ENCODE measurements at regions not wholly inside any gene's neighbourhood (a gene's known extent, or its start where the extent isn't known, plus 50 kb on each side); places are given as distances from the start of the nearest gene placed in this dataset.

DNA sequence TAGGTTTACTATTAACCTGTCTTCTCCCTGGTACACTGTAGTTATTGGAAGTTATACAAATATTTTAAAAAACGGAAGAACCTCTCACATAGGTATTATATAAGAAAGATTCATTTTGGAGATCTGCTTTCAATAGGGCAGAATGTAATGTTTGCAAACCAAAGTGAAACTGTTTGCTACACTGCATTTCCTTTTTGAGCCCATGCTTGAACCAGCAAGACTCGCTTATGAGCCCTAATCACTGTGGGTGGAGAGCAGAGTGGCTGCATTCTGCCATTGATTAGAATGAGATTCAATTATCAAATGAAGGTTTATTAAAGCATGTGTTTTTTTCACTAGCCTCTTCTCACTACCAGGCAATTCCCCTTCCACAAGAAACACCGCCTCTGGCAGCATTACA, 589.7 kb downstream of the CDH11 start:
- TF ChIP-seq POLR2AphosphoS5 (IDR thresholded peaks at IDR 0.05) (no peak), SMC3 (conservative IDR thresholded peaks at IDR 0.05; ENCODE audit: poor library complexity) (no peak), MXI1 (conservative IDR thresholded peaks at IDR 0.05; ENCODE audit: poor library complexity, severe bottlenecking) (no peak), RAD21 (conservative IDR thresholded peaks at IDR 0.05) (no peak), TAF1 (IDR thresholded peaks at IDR 0.05; ENCODE audit: low read depth) (no peak), EP300 (conservative IDR thresholded peaks at IDR 0.05; ENCODE audit: poor library complexity, severe bottlenecking) (no peak), EZH2 (IDR thresholded peaks at IDR 0.05; ENCODE audit: borderline replicate concordance, insufficient read depth, low read length, poor library complexity, severe bottlenecking) (no peak)
- TF ChIP-seq, protein P1, sequence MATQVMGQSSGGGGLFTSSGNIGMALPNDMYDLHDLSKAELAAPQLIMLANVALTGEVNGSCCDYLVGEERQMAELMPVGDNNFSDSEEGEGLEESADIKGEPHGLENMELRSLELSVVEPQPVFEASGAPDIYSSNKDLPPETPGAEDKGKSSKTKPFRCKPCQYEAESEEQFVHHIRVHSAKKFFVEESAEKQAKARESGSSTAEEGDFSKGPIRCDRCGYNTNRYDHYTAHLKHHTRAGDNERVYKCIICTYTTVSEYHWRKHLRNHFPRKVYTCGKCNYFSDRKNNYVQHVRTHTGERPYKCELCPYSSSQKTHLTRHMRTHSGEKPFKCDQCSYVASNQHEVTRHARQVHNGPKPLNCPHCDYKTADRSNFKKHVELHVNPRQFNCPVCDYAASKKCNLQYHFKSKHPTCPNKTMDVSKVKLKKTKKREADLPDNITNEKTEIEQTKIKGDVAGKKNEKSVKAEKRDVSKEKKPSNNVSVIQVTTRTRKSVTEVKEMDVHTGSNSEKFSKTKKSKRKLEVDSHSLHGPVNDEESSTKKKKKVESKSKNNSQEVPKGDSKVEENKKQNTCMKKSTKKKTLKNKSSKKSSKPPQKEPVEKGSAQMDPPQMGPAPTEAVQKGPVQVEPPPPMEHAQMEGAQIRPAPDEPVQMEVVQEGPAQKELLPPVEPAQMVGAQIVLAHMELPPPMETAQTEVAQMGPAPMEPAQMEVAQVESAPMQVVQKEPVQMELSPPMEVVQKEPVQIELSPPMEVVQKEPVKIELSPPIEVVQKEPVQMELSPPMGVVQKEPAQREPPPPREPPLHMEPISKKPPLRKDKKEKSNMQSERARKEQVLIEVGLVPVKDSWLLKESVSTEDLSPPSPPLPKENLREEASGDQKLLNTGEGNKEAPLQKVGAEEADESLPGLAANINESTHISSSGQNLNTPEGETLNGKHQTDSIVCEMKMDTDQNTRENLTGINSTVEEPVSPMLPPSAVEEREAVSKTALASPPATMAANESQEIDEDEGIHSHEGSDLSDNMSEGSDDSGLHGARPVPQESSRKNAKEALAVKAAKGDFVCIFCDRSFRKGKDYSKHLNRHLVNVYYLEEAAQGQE (IDR thresholded peaks at IDR 0.05; ENCODE audit: borderline replicate concordance) = no peak
- TF ChIP-seq, protein P2, sequence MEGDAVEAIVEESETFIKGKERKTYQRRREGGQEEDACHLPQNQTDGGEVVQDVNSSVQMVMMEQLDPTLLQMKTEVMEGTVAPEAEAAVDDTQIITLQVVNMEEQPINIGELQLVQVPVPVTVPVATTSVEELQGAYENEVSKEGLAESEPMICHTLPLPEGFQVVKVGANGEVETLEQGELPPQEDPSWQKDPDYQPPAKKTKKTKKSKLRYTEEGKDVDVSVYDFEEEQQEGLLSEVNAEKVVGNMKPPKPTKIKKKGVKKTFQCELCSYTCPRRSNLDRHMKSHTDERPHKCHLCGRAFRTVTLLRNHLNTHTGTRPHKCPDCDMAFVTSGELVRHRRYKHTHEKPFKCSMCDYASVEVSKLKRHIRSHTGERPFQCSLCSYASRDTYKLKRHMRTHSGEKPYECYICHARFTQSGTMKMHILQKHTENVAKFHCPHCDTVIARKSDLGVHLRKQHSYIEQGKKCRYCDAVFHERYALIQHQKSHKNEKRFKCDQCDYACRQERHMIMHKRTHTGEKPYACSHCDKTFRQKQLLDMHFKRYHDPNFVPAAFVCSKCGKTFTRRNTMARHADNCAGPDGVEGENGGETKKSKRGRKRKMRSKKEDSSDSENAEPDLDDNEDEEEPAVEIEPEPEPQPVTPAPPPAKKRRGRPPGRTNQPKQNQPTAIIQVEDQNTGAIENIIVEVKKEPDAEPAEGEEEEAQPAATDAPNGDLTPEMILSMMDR (IDR thresholded peaks at IDR 0.05; ENCODE audit: poor library complexity, severe bottlenecking) = no peak
- Histone ChIP-seq H4K20me1 (ENCODE audit: insufficient read depth) (no peaks in the 10 kb centered on the region), H2AFZ (ENCODE audit: low read depth, low read length) (no peak overlapping the region), H3K4me3 (ENCODE audit: low read length) (no peak overlapping the region), H3K36me3 (ENCODE audit: insufficient read depth, low read length) (no peaks in the 10 kb centered on the region), H3K27ac (ENCODE audit: low read length) (no peak overlapping the region), H3K4me2 (ENCODE audit: low read length) (no peak overlapping the region), H3K27me3 (ENCODE audit: insufficient read depth, low read depth, low read length) (no peaks in the 10 kb centered on the region), H3K9me2 (ENCODE audit: insufficient read depth, low read length) (no peaks in the 10 kb centered on the region), H3K9ac (ENCODE audit: low read length) (no peak overlapping the region), H3K79me2 (replicated peaks; ENCODE audit: insufficient read depth, low read length) (no peaks in the 10 kb centered on the region), H3K9me3 (ENCODE audit: low read length) (no peaks in the 10 kb centered on the region), H3F3A (ENCODE audit: insufficient read depth, low read length, poor library complexity, severe bottlenecking) (no peaks in the 10 kb centered on the region)

DNA sequence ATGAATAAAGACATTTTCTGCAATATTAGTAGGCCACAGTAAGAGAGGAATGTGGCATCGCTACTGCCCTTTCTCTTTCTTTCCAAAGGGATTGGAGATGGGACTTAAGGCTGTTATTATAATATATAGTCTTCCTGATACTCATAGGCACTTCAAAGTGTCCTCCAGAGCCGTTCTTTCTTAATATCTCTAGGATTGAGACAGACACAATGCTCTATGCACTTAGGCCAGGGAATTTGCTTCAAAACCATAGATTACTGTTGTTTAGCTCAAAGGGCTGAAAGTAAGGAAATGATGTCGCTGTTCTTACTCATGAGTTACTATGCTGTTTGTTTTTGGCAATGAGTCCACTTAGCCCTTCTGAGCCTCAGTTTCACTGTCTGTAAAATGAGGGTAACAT, 590.5 kb downstream of the CDH11 start:
- H3K9me2 ChIP-seq (ENCODE audit: insufficient read depth, low read length) = no peaks in the 10 kb centered on the region
- H3K27ac ChIP-seq (ENCODE audit: low read length) = no peak overlapping the region
- no peaks in the 10 kb centered on the region for H3K9me3 ChIP-seq (ENCODE audit: low read length)
- no peaks in the 10 kb centered on the region for H4K20me1 ChIP-seq (ENCODE audit: insufficient read depth)
- H2AFZ ChIP-seq (ENCODE audit: low read depth, low read length) = no peak overlapping the region
- no peaks in the 10 kb centered on the region for H3K36me3 ChIP-seq (ENCODE audit: insufficient read depth, low read length)
- H3K4me2 ChIP-seq (ENCODE audit: low read length) = no peak overlapping the region
- no peaks in the 10 kb centered on the region for H3F3A ChIP-seq (ENCODE audit: insufficient read depth, low read length, poor library complexity, severe bottlenecking)
- H3K9ac ChIP-seq (ENCODE audit: low read length) = no peak overlapping the region
- no peaks in the 10 kb centered on the region for H3K27me3 ChIP-seq (ENCODE audit: insufficient read depth, low read depth, low read length)
- TF ChIP-seq TAF1 (IDR thresholded peaks at IDR 0.05; ENCODE audit: low read depth) = no peak
- TF ChIP-seq EZH2 (IDR thresholded peaks at IDR 0.05; ENCODE audit: borderline replicate concordance, insufficient read depth, low read length, poor library complexity, severe bottlenecking) = no peak
- no peak for TF ChIP-seq SMC3 (conservative IDR thresholded peaks at IDR 0.05; ENCODE audit: poor library complexity)
- no peak for TF ChIP-seq EP300 (conservative IDR thresholded peaks at IDR 0.05; ENCODE audit: poor library complexity, severe bottlenecking)
- TF ChIP-seq POLR2AphosphoS5 (IDR thresholded peaks at IDR 0.05) = no peak
- H3K79me2 ChIP-seq (replicated peaks; ENCODE audit: insufficient read depth, low read length) = no peaks in the 10 kb centered on the region
- H3K4me3 ChIP-seq (ENCODE audit: low read length) = no peak overlapping the region
